Parathyroid adenoma (tissue), 2 donors: ENCODE measurements at regions not wholly inside any gene's neighbourhood (a gene's known extent, or its start where the extent isn't known, plus 50 kb on each side); places are given as distances from the start of the nearest gene placed in this dataset.

Source experiments
- H2AFZ ChIP-seq: fragments of 300-600 bp; sonication (generic); one replicate; pipeline ENCODE4 v1.7.0; 2017; ENCODE audit warnings: antibody characterized with exemption, mild to moderate bottlenecking
- H3K27ac ChIP-seq: fragments of 300-600 bp; sonication (generic); one replicate; pipeline ENCODE4 v1.7.0; 2017
- H3K27me3 ChIP-seq: fragments of 300-600 bp; sonication (generic); one replicate; pipeline ENCODE4 v1.7.0; 2017; ENCODE audit warnings: low read length; ENCODE audit not compliant: control insufficient read depth, insufficient read depth
- H3K36me3 ChIP-seq: fragments of 300-600 bp; sonication (generic); one replicate; pipeline ENCODE4 v1.7.0; 2017; ENCODE audit warnings: low read length; ENCODE audit not compliant: control insufficient read depth, insufficient read depth
- H3K4me1 ChIP-seq: fragments of 300-600 bp; sonication (generic); one replicate; pipeline ENCODE4 v1.7.0; 2017; ENCODE audit warnings: control low read depth
- H3K4me2 ChIP-seq: fragments of 300-600 bp; sonication (generic); one replicate; pipeline ENCODE4 v1.7.0; 2017; ENCODE audit warnings: low read length
- H3K4me3 ChIP-seq: fragments of 300-600 bp; sonication (generic); one replicate; pipeline ENCODE4 v1.7.0; 2017; ENCODE audit warnings: low read depth, low read length
- H3K79me2 ChIP-seq: fragments of 300-600 bp; sonication (generic); one replicate; pipeline ENCODE4 v1.7.0; 2017; ENCODE audit warnings: control low read depth
- H3K9ac ChIP-seq: fragments of 300-600 bp; sonication (generic); one replicate; pipeline ENCODE4 v1.7.0; 2017; ENCODE audit warnings: mild to moderate bottlenecking
- H3K9me3 ChIP-seq: fragments of 300-600 bp; sonication (generic); one replicate; pipeline ENCODE4 v1.7.0; 2017; ENCODE audit warnings: low read length; ENCODE audit not compliant: control insufficient read depth
- CTCF ChIP-seq: fragments of 300-600 bp; sonication (generic); IDR thresholded peaks from one replicate; pipeline ENCODE4 v1.7.0; 2017; ENCODE audit warnings: antibody characterized with exemption, mild to moderate bottlenecking
- donor health status: primary hyperparathyroidism.

- Histone ChIP-seq H3K4me2 (no peak overlapping the region), H3K27me3 (no peaks in the 10 kb centered on the region), H3K79me2 (no peaks in the 10 kb centered on the region), H3K27ac (no peak overlapping the region), H3K4me3 (no peak overlapping the region), H3K36me3 (no peaks in the 10 kb centered on the region), H3K9me3 (no peaks in the 10 kb centered on the region), H3K4me1 (no peaks in the 10 kb centered on the region), H3K9ac (no peak overlapping the region), H2AFZ (no peak overlapping the region)
- TF ChIP-seq CTCF, result no peak
Measured at GRCh38 chr9:134223591-134224122, 59.3 kb upstream of the RNU6ATAC start.

- H3K79me2 ChIP-seq, result no peaks in the 10 kb centered on the region
- H3K9ac ChIP-seq, result no peak overlapping the region
- H3K9me3 ChIP-seq, result no peaks in the 10 kb centered on the region
- no peaks in the 10 kb centered on the region for H3K27me3 ChIP-seq
- no peaks in the 10 kb centered on the region for H3K36me3 ChIP-seq
- H3K4me2 ChIP-seq, result no peak overlapping the region
- H2AFZ ChIP-seq, result no peak overlapping the region
- no peak for TF ChIP-seq CTCF
- H3K4me3 ChIP-seq, result no peak overlapping the region
- H3K27ac ChIP-seq, result no peak overlapping the region
- no peaks in the 10 kb centered on the region for H3K4me1 ChIP-seq
Measured at GRCh38 chr9:134224127-134224526, 59.8 kb upstream of the RNU6ATAC start.

- Histone ChIP-seq H2AFZ (no peak overlapping the region), H3K4me3 (no peak overlapping the region), H3K79me2 (no peaks in the 10 kb centered on the region), H3K9me3 (no peaks in the 10 kb centered on the region), H3K4me2 (no peak overlapping the region), H3K36me3 (no peaks in the 10 kb centered on the region), H3K9ac (no peak overlapping the region), H3K27ac (no peak overlapping the region), H3K4me1 (no peaks in the 10 kb centered on the region), H3K27me3 (no peaks in the 10 kb centered on the region)
- no peak for TF ChIP-seq CTCF
Measured at GRCh38 chr9:134224567-134225093, 60.3 kb upstream of the RNU6ATAC start.

- no peak overlapping the region for H3K4me3 ChIP-seq
- TF ChIP-seq CTCF, result no peak
- H3K79me2 ChIP-seq, result no peaks in the 10 kb centered on the region
- H3K4me2 ChIP-seq, result no peak overlapping the region
- H3K27me3 ChIP-seq, result no peaks in the 10 kb centered on the region
- no peaks in the 10 kb centered on the region for H3K36me3 ChIP-seq
- H3K9ac ChIP-seq, result no peak overlapping the region
- no peak overlapping the region for H3K27ac ChIP-seq
- H3K9me3 ChIP-seq, result no peaks in the 10 kb centered on the region
- H2AFZ ChIP-seq, result no peak overlapping the region
- H3K4me1 ChIP-seq, result no peaks in the 10 kb centered on the region
Measured at GRCh38 chr9:134225186-134225585, 60.8 kb upstream of the RNU6ATAC start.

- Histone ChIP-seq H3K4me1 (no peaks in the 10 kb centered on the region), H3K9me3 (no peaks in the 10 kb centered on the region), H3K9ac (no peak overlapping the region), H3K79me2 (no peaks in the 10 kb centered on the region), H3K27ac (no peak overlapping the region), H2AFZ (no peak overlapping the region), H3K4me2 (no peak overlapping the region), H3K27me3 (no peaks in the 10 kb centered on the region), H3K36me3 (no peaks in the 10 kb centered on the region), H3K4me3 (no peak overlapping the region)
- no peak for TF ChIP-seq CTCF
Measured at GRCh38 chr9:134225816-134226215, 61.5 kb upstream of the RNU6ATAC start.
